WI38 (cell line): ENCODE measurements at regions not wholly inside any gene's neighbourhood (a gene's known extent, or its start where the extent isn't known, plus 50 kb on each side); places are given as distances from the start of the nearest gene placed in this dataset.

Source experiments
- H3K4me3 ChIP-seq: 2 replicates; pipeline ENCODE4 v1.5.1; 2011; ENCODE audit warnings: low read depth, mild to moderate bottlenecking, control low read depth, low read length
- CTCF ChIP-seq: IDR thresholded peaks from 2 replicates; pipeline ENCODE4 v1.5.1; 2012; ENCODE audit warnings: low read depth, mild to moderate bottlenecking, control low read depth, low read length

GRCh38 chr9:81045658-81046057 lies 643.7 kb downstream of the TLE1 start:
- no peak overlapping the region for H3K4me3 ChIP-seq
- no peak for TF ChIP-seq CTCF

- no peak for TF ChIP-seq CTCF
- H3K4me3 ChIP-seq: no peak overlapping the region
These were observed 651.5 kb downstream of the TLE1 start for GRCh38 chr9:81037889-81038288.

- TF ChIP-seq CTCF: no peak
- H3K4me3 ChIP-seq: no peak overlapping the region
These were observed 653.7 kb downstream of the TLE1 start for GRCh38 chr9:81035601-81036000.

GRCh38 chr9:81035171-81035570 lies 654.2 kb downstream of the TLE1 start:
- H3K4me3 ChIP-seq: no peak overlapping the region

GRCh38 chr9:81032831-81033230 lies 656.5 kb downstream of the TLE1 start:
- TF ChIP-seq CTCF: no peak
- H3K4me3 ChIP-seq: no peak overlapping the region

More at GRCh38 chr9:81035171-81035570, 654.2 kb downstream of the TLE1 start:
- TF ChIP-seq CTCF: no peak

GRCh38 chr9:81032030-81032572 lies 657.2 kb downstream of the TLE1 start:
- TF ChIP-seq CTCF: no peak
- no peak overlapping the region for H3K4me3 ChIP-seq

- no peak overlapping the region for H3K4me3 ChIP-seq
- no peak for TF ChIP-seq CTCF
These were observed 657.8 kb downstream of the TLE1 start for GRCh38 chr9:81031422-81032029.
